Ishikawa (cell line): ENCODE measurements at regions not wholly inside any gene's neighbourhood (a gene's known extent, or its start where the extent isn't known, plus 50 kb on each side); places are given as distances from the start of the nearest gene placed in this dataset.

Experiments
- CEBPB ChIP-seq: IDR thresholded peaks from 2 replicates; pipeline ENCODE4 v1.6.1; 2012
- CREB1 ChIP-seq: IDR thresholded peaks from 2 replicates; pipeline ENCODE4 v1.6.1; 2012; ENCODE audit warnings: low read depth
- EGR1 ChIP-seq: IDR thresholded peaks from 2 replicates; pipeline ENCODE4 v1.6.1; 2012
- EP300 ChIP-seq: IDR thresholded peaks from 2 replicates; pipeline ENCODE4 v1.6.1; 2012; ENCODE audit warnings: borderline replicate concordance
- FOXM1 ChIP-seq: IDR thresholded peaks from 2 replicates; pipeline ENCODE4 v1.6.1; 2012; ENCODE audit warnings: low read depth, borderline replicate concordance
- NFIC ChIP-seq: IDR thresholded peaks from 2 replicates; pipeline ENCODE4 v1.6.1; 2012
- RAD21 ChIP-seq: IDR thresholded peaks from 2 replicates; pipeline ENCODE4 v1.6.1; 2012; ENCODE audit warnings: low read depth
- REST ChIP-seq: IDR thresholded peaks from 2 replicates; pipeline ENCODE4 v1.6.1; 2012; ENCODE audit warnings: low read depth, mild to moderate bottlenecking
- TAF1 ChIP-seq: IDR thresholded peaks from 2 replicates; pipeline ENCODE4 v1.6.1; 2012; ENCODE audit warnings: low read depth, mild to moderate bottlenecking
- TCF12 ChIP-seq: IDR thresholded peaks from 2 replicates; pipeline ENCODE4 v1.6.1; 2012; ENCODE audit warnings: low read depth
- TEAD4 ChIP-seq: IDR thresholded peaks from 2 replicates; pipeline ENCODE4 v1.6.1; 2012
- YY1 ChIP-seq: IDR thresholded peaks from 2 replicates; pipeline ENCODE4 v1.6.1; 2012; ENCODE audit warnings: low read depth
- ZBTB7A ChIP-seq: IDR thresholded peaks from 2 replicates; pipeline ENCODE4 v1.6.1; 2012; ENCODE audit warnings: low read depth
- TF ChIP-seq, protein P1 (sequence below): IDR thresholded peaks from 2 replicates; pipeline ENCODE4 v1.6.1; 2012
- TF ChIP-seq, protein P2 (sequence below): IDR thresholded peaks from 2 replicates; pipeline ENCODE4 v1.6.1; 2012

GRCh38 chr14:53613404-53614253 is 343.0 kb downstream of the BMP4 start:
- TF ChIP-seq CREB1 (no peak), TCF12 (no peak; the same call in 1 of the 2 replicates), EP300 (no peak), FOXM1 (no peak), ZBTB7A (no peak), NFIC (no peak)

- TF ChIP-seq TCF12 (no peak), REST (no peak), RAD21 (no peak), NFIC (no peak), YY1 (no peak), CREB1 (no peak), TAF1 (no peak), CEBPB (no peak), EGR1 (no peak), FOXM1 (no peak), TEAD4 (no peak), ZBTB7A (no peak), EP300 (no peak)
- TF ChIP-seq, protein P1, sequence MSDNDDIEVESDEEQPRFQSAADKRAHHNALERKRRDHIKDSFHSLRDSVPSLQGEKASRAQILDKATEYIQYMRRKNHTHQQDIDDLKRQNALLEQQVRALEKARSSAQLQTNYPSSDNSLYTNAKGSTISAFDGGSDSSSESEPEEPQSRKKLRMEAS, result no peak
Observed at GRCh38 chr14:53610947-53611346, 345.7 kb downstream of the BMP4 start.

DNA sequence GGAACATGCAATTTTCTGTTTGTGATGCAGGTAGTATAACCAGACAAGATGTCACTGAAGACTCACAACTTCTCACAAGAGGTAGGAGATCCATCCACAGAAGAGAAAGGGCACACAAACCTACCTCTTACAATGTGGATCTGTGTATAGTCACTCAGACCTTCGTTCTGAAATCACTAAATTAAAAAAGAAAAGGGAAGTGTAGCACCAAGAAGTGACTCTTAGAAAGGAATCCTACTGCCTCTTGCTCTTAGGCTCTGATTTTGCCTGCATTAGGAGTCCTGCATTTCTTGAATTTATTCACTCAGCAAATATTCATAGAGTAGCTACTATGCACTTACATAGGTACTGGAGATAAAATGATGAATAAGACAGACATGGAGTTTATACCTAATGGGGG is 347.6 kb downstream of the BMP4 start:
- TF ChIP-seq, protein P1, result no peak

GRCh38 chr14:53608369-53608768 is 348.3 kb downstream of the BMP4 start:
- no peak for TF ChIP-seq CREB1
- no peak for TF ChIP-seq ZBTB7A
- TF ChIP-seq REST, result no peak
- no peak for TF ChIP-seq EGR1

- TF ChIP-seq ZBTB7A, result no peak
- TF ChIP-seq EGR1, result no peak
- TF ChIP-seq NFIC, result no peak
Observed at GRCh38 chr14:53606203-53606602, 350.4 kb downstream of the BMP4 start.

GRCh38 chr14:53605562-53605961 is 351.1 kb downstream of the BMP4 start:
- no peak for TF ChIP-seq EGR1
- TF ChIP-seq TAF1, result no peak
- no peak for TF ChIP-seq FOXM1
- no peak for TF ChIP-seq CEBPB
- no peak for TF ChIP-seq EP300
- no peak for TF ChIP-seq REST
- no peak for TF ChIP-seq CREB1
- no peak for TF ChIP-seq YY1
- TF ChIP-seq TCF12, result no peak
- TF ChIP-seq, protein P2, sequence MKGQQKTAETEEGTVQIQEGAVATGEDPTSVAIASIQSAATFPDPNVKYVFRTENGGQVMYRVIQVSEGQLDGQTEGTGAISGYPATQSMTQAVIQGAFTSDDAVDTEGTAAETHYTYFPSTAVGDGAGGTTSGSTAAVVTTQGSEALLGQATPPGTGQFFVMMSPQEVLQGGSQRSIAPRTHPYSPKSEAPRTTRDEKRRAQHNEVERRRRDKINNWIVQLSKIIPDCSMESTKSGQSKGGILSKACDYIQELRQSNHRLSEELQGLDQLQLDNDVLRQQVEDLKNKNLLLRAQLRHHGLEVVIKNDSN, result no peak
